DND-41 (cell line): ENCODE measurements at regions not wholly inside any gene's neighbourhood (a gene's known extent, or its start where the extent isn't known, plus 50 kb on each side); places are given as distances from the start of the nearest gene placed in this dataset.

ENCODE experiments used
- ATAC-seq: fragments of 200-7000 bp; cut with Tn5 transposase; 3 replicates; pipeline ENCODE4 v1.9.1; 2021; ENCODE audit warnings: low read depth; ENCODE audit not compliant: insufficient read depth
- DNase-seq: peaks from one replicate; pipeline ENCODE4 v3.0.0-alpha.2; 2020
- H2AFZ ChIP-seq: 2 replicates; pipeline ENCODE4 v1.6.0; 2012; ENCODE audit warnings: low read depth, low read length
- H3K27ac ChIP-seq: 2 replicates; pipeline ENCODE4 v1.5.1; 2012; ENCODE audit warnings: low read length, inconsistent platforms
- H3K27me3 ChIP-seq: fragments of 200-600 bp; sonication (generic); 2 replicates; pipeline ENCODE4 v1.6.0; 2012; ENCODE audit warnings: low read length, mild to moderate bottlenecking, inconsistent platforms; ENCODE audit not compliant: insufficient read depth, poor library complexity
- H3K36me3 ChIP-seq: 2 replicates; pipeline ENCODE4 v1.5.1; 2012; ENCODE audit warnings: low read length, inconsistent platforms; ENCODE audit not compliant: insufficient read depth
- H3K4me1 ChIP-seq: 2 replicates; pipeline ENCODE4 v1.5.1; 2012; ENCODE audit warnings: mild to moderate bottlenecking, low read length; ENCODE audit not compliant: insufficient read depth
- H3K4me2 ChIP-seq: 2 replicates; pipeline ENCODE4 v1.6.0; 2012; ENCODE audit warnings: mild to moderate bottlenecking, moderate library complexity, low read length, inconsistent platforms; ENCODE audit not compliant: insufficient read depth
- H3K4me3 ChIP-seq, 2 experiments: fragments of 200-600 bp in 1 of 2; shearing (Covaris generic) in 1 of 2; 2 replicates each; pipeline ENCODE4 v1.5.1; 2012 to 2016; ENCODE audit warnings: inconsistent platforms in 2 of 2, low read length in 2 of 2, mild to moderate bottlenecking in 2 of 2, low read depth in 1 of 2, moderate library complexity in 1 of 2
- H3K79me2 ChIP-seq: 2 replicates; pipeline ENCODE4 v1.6.0; 2012; ENCODE audit warnings: low read length, inconsistent platforms; ENCODE audit not compliant: insufficient read depth
- H3K9ac ChIP-seq: 2 replicates; pipeline ENCODE4 v1.6.0; 2012; ENCODE audit warnings: low read depth, mild to moderate bottlenecking, inconsistent platforms, low read length, moderate library complexity
- H3K9me3 ChIP-seq: 2 replicates; pipeline ENCODE4 v1.5.1; 2012; ENCODE audit warnings: low read length, moderate library complexity, mild to moderate bottlenecking, inconsistent platforms; ENCODE audit not compliant: insufficient read depth, severe bottlenecking
- H4K20me1 ChIP-seq: 2 replicates; pipeline ENCODE4 v1.6.0; 2012; ENCODE audit warnings: low read length; ENCODE audit not compliant: insufficient read depth
- CTCF ChIP-seq: IDR thresholded peaks from 2 replicates; pipeline ENCODE4 v1.5.1; 2012; ENCODE audit warnings: borderline replicate concordance, low read length, moderate library complexity, mild to moderate bottlenecking; ENCODE audit not compliant: poor library complexity, severe bottlenecking; ENCODE audit errors: extremely low read depth
- EZH2 ChIP-seq: IDR thresholded peaks from 3 replicates; pipeline ENCODE4 v1.6.1; 2012; ENCODE audit warnings: borderline replicate concordance, low read depth, mild to moderate bottlenecking, moderate library complexity, low read length, inconsistent platforms; ENCODE audit not compliant: severe bottlenecking

- H3K27ac ChIP-seq = no peak overlapping the region
- H3K9me3 ChIP-seq = no peaks in the 10 kb centered on the region
- ATAC-seq = no peak
- no peaks in the 10 kb centered on the region for H3K79me2 ChIP-seq
- H2AFZ ChIP-seq = no peak overlapping the region
- no peak for DNase-seq
- no peak overlapping the region for H3K9ac ChIP-seq
- TF ChIP-seq EZH2 (no peak), CTCF (no peak)
- no peaks in the 10 kb centered on the region for H3K36me3 ChIP-seq
- H3K4me2 ChIP-seq = no peak overlapping the region
- peaks cover 4% of the 10 kb centered on the region for H3K27me3 ChIP-seq
- H4K20me1 ChIP-seq = no peaks in the 10 kb centered on the region
- no peaks in the 10 kb centered on the region for H3K4me1 ChIP-seq
- no peak overlapping the region for H3K4me3 ChIP-seq
These were observed 259.2 kb downstream of the SLC4A3 start for GRCh38 chr2:219886615-219887014.

DNA sequence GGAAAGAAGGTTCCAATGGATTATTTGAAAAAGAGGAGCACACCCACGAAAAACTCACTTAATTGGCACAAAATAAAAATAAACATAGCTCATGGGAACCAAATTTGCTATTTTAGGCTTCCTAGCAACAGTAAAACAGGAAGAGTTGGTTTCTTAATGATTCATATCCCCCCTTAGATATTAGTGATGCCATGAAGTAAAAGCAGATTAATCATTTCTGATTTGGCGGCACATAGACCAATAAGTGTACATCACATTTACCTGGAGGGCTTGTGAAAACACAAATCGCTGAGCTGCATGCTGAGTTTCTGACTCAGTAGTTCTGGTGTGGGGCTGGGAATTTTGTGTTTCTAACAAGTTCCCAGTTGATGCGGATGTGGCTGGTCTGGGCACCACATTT, 260.4 kb downstream of the SLC4A3 start:
- no peaks in the 10 kb centered on the region for H4K20me1 ChIP-seq
- no peak overlapping the region for H3K4me2 ChIP-seq
- H3K27me3 ChIP-seq = peaks cover 4% of the 10 kb centered on the region
- no peak overlapping the region for H2AFZ ChIP-seq
- no peaks in the 10 kb centered on the region for H3K79me2 ChIP-seq
- H3K4me1 ChIP-seq = no peaks in the 10 kb centered on the region
- H3K36me3 ChIP-seq = no peaks in the 10 kb centered on the region
- DNase-seq = no peak
- no peak for ATAC-seq
- TF ChIP-seq CTCF = no peak
- no peak overlapping the region for H3K9ac ChIP-seq
- no peaks in the 10 kb centered on the region for H3K9me3 ChIP-seq
- H3K4me3 ChIP-seq = no peak overlapping the region
- no peak overlapping the region for H3K27ac ChIP-seq

DNA sequence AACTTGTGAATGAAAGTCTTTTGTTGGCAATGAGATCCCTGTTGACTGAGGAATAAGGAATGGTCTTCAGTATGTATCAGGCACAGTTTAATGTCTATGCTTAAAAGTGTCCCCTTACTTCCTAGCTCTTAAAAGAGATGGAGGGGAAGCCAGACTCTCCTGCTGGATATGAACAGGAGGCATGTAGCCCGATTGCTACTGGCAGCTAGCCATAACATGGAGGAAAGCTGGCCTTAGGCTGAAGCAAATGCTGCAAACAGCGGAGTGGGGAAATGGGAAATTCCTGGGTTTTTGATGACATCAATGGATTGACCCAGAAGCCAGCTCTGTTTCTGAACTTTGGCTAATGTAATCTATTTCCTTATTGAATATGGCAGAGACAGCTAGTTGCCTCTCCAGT, 266.1 kb downstream of the SLC4A3 start:
- Histone ChIP-seq H3K27me3 (peaks cover 3% of the 10 kb centered on the region), H3K79me2 (no peaks in the 10 kb centered on the region), H4K20me1 (no peaks in the 10 kb centered on the region), H3K4me1 (no peaks in the 10 kb centered on the region), H3K9ac (no peak overlapping the region), H3K4me2 (no peak overlapping the region), H3K36me3 (no peaks in the 10 kb centered on the region), H3K9me3 (no peaks in the 10 kb centered on the region), H2AFZ (no peak overlapping the region), H3K4me3 (no peak overlapping the region), H3K27ac (no peak overlapping the region)
- DNase-seq = no peak
- ATAC-seq = no peak
- no peak for TF ChIP-seq CTCF
- no peak for TF ChIP-seq EZH2

GRCh38 chr2:219897456-219897855, 270.0 kb downstream of the SLC4A3 start:
- Histone ChIP-seq H4K20me1 (no peaks in the 10 kb centered on the region), H3K27ac (no peak overlapping the region), H2AFZ (no peak overlapping the region), H3K9me3 (no peaks in the 10 kb centered on the region), H3K9ac (no peak overlapping the region), H3K27me3 (peaks cover 3% of the 10 kb centered on the region), H3K4me2 (no peak overlapping the region), H3K79me2 (no peaks in the 10 kb centered on the region), H3K4me1 (no peaks in the 10 kb centered on the region), H3K36me3 (no peaks in the 10 kb centered on the region), H3K4me3 (no peak overlapping the region)
- DNase-seq (no peak), ATAC-seq (no peak)
- no peak for TF ChIP-seq CTCF
- no peak for TF ChIP-seq EZH2
